ENCODE measurements at regions not wholly inside any gene's neighbourhood (a gene's known extent, or its start where the extent isn't known, plus 50 kb on each side); places are given as distances from the start of the nearest gene placed in this dataset.

DNA sequence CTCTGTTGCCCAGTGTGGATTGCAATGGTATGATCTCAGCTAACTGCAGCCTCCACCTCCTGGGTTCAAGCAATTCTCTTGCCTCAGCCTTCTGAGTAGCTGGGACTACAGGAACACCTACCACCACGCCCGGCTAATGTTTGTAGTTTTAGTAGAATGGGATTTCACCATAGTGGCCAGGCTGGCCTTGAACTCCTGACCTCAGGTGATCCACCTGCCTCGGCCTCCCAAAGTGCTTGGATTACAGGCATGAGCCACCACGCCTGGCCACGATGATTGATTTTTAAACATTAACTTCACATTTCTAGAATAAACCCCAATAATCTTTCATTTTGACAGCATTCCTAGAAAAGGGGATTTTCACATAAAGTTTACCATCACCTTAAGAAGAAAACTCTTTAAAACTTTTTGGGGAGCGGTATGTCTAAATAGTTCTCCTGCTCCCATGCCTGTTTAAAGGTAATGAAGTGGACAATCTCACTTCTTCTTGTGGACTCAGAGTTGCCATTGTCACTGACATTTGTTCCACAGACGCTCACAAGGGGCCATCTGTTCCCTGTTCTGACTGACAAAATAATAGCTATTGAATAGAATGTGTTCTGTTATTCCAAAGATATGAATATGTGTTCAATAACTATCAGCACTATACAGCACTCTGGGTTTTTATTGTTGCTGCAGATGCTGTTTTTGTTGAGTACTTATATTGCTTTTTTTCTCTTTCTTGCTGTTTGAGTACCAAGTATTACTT is 66.1 kb upstream of the C1QTNF9B start:
- no peak for TF ChIP-seq POLR2A (IDR thresholded peaks at IDR 0.05; ENCODE audit: low read depth, low read length)
- no peak for TF ChIP-seq POLR2AphosphoS5 (IDR thresholded peaks at IDR 0.05; ENCODE audit: low read depth, low read length)
